Smooth muscle cell (in vitro differentiated cells): ENCODE measurements at regions not wholly inside any gene's neighbourhood (a gene's known extent, or its start where the extent isn't known, plus 50 kb on each side); places are given as distances from the start of the nearest gene placed in this dataset.
"Not testable (repeated sequence)": the region's sequence is repeated elsewhere in the genome, so short reads cannot be mapped to it uniquely, and the experiment has no call there.

Source experiments
- DNase-seq: peaks from one replicate; lab custom pipeline; 2025; ENCODE audit not compliant: unreplicated experiment; lab: John Stamatoyannopoulos, UW
- H2AFZ ChIP-seq: fragments of 200-600 bp; sonication (generic); 2 replicates; pipeline ENCODE4 v1.6.0; 2016; ENCODE audit warnings: antibody characterized with exemption, low read depth, mild to moderate bottlenecking
- H3F3A ChIP-seq: fragments of 200-600 bp; sonication (generic); 2 replicates; pipeline ENCODE4 v1.6.0; 2017; ENCODE audit warnings: antibody characterized with exemption, low read depth
- H3K27ac ChIP-seq: fragments of 200-600 bp; sonication (generic); 2 replicates; pipeline ENCODE4 v1.5.1; 2016; ENCODE audit warnings: low read depth, mild to moderate bottlenecking
- H3K27me3 ChIP-seq: fragments of 200-600 bp; sonication (generic); 2 replicates; pipeline ENCODE4 v1.6.1; 2016; ENCODE audit warnings: low read depth, mild to moderate bottlenecking
- H3K36me3 ChIP-seq: fragments of 200-600 bp; sonication (generic); 2 replicates; pipeline ENCODE4 v1.5.1; 2016; ENCODE audit warnings: low read depth
- H3K4me1 ChIP-seq: fragments of 200-600 bp; sonication (generic); 2 replicates; pipeline ENCODE4 v1.5.1; 2016; ENCODE audit warnings: low read depth
- H3K4me2 ChIP-seq: fragments of 200-600 bp; sonication (generic); 2 replicates; pipeline ENCODE4 v1.6.0; 2016; ENCODE audit warnings: mild to moderate bottlenecking
- H3K4me3 ChIP-seq: fragments of 200-600 bp; sonication (generic); 2 replicates; pipeline ENCODE4 v1.5.1; 2016; ENCODE audit warnings: mild to moderate bottlenecking
- H3K79me2 ChIP-seq: fragments of 200-600 bp; sonication (generic); 2 replicates; pipeline ENCODE4 v1.6.0; 2016; ENCODE audit warnings: low read depth, mild to moderate bottlenecking
- H3K9ac ChIP-seq: fragments of 200-600 bp; sonication (generic); 2 replicates; pipeline ENCODE4 v1.6.0; 2016; ENCODE audit warnings: low read depth
- H3K9me3 ChIP-seq: fragments of 200-600 bp; sonication (generic); replicated peaks from 2 replicates; pipeline ENCODE4 v1.5.1; 2016; ENCODE audit warnings: low read depth
- H4K20me1 ChIP-seq: fragments of 200-600 bp; sonication (generic); 2 replicates; pipeline ENCODE4 v1.6.0; 2016; ENCODE audit warnings: low read depth
- WGBS: methylation state at CpG from one replicate; pipeline ENCODE4 v1.1.7; 2016; ENCODE audit warnings: low lambda C conversion rate; 5-methylcytosine and 5-hydroxymethylcytosine counted together
- TF ChIP-seq, protein P1 (sequence below): fragments of 200-600 bp; sonication (generic); IDR thresholded peaks from 2 replicates; pipeline ENCODE4 v1.5.1; 2017; ENCODE audit warnings: borderline replicate concordance, mild to moderate bottlenecking, antibody characterized with exemption; ENCODE audit not compliant: insufficient read depth, poor library complexity, severe bottlenecking

DNA sequence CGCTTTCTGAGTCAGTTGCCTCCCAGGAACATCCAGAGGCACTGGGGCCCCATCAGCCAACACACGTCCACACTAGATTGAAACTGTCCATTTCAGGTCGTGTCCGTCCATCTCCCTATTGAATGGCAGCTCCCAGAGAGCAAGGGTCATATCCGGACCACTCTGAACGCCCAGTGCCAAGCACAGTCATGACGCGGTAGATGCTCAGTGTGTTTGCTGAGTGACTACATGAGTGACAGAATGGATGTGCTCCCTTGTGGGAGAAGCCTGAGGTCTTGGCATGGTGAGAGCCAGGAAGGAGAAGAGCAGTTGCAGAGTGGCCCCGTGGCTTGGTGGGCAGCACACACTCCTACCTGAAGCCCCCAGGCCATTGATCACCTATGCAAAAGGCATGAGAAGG is 92.5 kb upstream of the CUX1 start:
- Histone ChIP-seq H3K4me1 (peaks cover 12% of the 10 kb centered on the region), H3K27ac (no peak overlapping the region), H4K20me1 (no peaks in the 10 kb centered on the region), H3K9ac (no peak overlapping the region), H3K27me3 (no peaks in the 10 kb centered on the region), H3K9me3 (no peaks in the 10 kb centered on the region), H3K36me3 (no peaks in the 10 kb centered on the region), H3K4me2 (no peak overlapping the region), H3K79me2 (no peaks in the 10 kb centered on the region), H3F3A (peaks cover 14% of the 10 kb centered on the region), H3K4me3 (no peak overlapping the region), H2AFZ (no peak overlapping the region)
- DNase-seq, result no peak
- 98% methylated on average over 9 of the region's 9 CpGs for WGBS
- TF ChIP-seq, protein P1, sequence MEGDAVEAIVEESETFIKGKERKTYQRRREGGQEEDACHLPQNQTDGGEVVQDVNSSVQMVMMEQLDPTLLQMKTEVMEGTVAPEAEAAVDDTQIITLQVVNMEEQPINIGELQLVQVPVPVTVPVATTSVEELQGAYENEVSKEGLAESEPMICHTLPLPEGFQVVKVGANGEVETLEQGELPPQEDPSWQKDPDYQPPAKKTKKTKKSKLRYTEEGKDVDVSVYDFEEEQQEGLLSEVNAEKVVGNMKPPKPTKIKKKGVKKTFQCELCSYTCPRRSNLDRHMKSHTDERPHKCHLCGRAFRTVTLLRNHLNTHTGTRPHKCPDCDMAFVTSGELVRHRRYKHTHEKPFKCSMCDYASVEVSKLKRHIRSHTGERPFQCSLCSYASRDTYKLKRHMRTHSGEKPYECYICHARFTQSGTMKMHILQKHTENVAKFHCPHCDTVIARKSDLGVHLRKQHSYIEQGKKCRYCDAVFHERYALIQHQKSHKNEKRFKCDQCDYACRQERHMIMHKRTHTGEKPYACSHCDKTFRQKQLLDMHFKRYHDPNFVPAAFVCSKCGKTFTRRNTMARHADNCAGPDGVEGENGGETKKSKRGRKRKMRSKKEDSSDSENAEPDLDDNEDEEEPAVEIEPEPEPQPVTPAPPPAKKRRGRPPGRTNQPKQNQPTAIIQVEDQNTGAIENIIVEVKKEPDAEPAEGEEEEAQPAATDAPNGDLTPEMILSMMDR, result no peak

DNA sequence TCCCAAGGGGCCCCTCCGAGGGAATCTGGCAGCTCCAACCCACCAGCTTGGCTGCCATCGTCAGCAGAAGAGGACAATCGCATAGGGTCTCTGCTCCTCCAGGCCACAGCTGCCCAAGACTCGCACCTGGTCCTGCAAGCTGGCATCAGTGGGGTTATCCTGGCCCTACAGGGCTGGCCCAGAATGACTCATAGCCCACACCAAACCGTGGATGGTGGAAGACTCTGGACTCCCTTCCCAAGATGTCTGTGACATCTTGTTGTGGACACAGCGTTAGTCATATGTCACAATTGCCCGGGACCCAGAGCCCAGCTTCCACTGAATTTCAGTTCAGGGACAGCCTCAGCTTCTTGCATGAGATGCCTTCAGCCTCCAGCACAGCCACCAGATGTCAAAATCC is 91.5 kb upstream of the CUX1 start:
- no peak overlapping the region for H3K27ac ChIP-seq
- no peak overlapping the region for H3K4me2 ChIP-seq
- no peak for DNase-seq
- H3K9me3 ChIP-seq, result no peaks in the 10 kb centered on the region
- TF ChIP-seq, protein P1, result no peak
- H3F3A ChIP-seq, result peaks cover 14% of the 10 kb centered on the region
- no peaks in the 10 kb centered on the region for H3K27me3 ChIP-seq
- no peaks in the 10 kb centered on the region for H4K20me1 ChIP-seq
- H3K9ac ChIP-seq, result no peak overlapping the region
- no peak overlapping the region for H2AFZ ChIP-seq
- peaks cover 12% of the 10 kb centered on the region for H3K4me1 ChIP-seq
- no peaks in the 10 kb centered on the region for H3K79me2 ChIP-seq
- 70% methylated on average over 7 of the region's 7 CpGs for WGBS
- H3K4me3 ChIP-seq, result no peak overlapping the region
- no peaks in the 10 kb centered on the region for H3K36me3 ChIP-seq

DNA sequence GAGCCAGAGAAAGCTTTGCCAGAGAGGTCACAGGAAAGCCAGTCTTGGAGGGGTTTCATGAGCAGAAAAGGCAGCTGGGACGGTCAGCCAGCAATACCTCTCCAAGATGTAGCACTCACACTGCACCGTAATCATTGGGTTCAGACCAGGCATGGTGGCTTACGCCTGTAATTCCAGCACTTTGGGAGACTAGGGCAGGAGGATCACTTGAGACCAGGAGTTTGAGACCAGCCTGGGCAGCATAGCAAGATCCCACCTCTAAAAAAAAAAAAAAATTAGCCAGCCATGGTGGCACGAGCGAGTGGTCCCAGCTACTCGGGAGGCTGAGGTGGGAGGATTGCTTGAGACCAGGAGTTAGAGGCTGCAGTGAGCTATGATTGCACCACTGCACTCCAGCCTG is 90.2 kb upstream of the CUX1 start:
- H2AFZ ChIP-seq, result no peak overlapping the region
- WGBS, result 96% methylated on average over 6 of the region's 6 CpGs
- H4K20me1 ChIP-seq, result no peaks in the 10 kb centered on the region
- H3K4me1 ChIP-seq, result peaks cover 12% of the 10 kb centered on the region
- no peak overlapping the region for H3K4me2 ChIP-seq
- peaks cover 14% of the 10 kb centered on the region for H3F3A ChIP-seq
- H3K9me3 ChIP-seq, result no peaks in the 10 kb centered on the region
- H3K27ac ChIP-seq, result no peak overlapping the region
- no peak overlapping the region for H3K4me3 ChIP-seq
- H3K36me3 ChIP-seq, result no peaks in the 10 kb centered on the region
- DNase-seq, result no peak
- H3K79me2 ChIP-seq, result no peaks in the 10 kb centered on the region
- no peak overlapping the region for H3K9ac ChIP-seq
- no peaks in the 10 kb centered on the region for H3K27me3 ChIP-seq
- TF ChIP-seq, protein P1, result no peak

DNA sequence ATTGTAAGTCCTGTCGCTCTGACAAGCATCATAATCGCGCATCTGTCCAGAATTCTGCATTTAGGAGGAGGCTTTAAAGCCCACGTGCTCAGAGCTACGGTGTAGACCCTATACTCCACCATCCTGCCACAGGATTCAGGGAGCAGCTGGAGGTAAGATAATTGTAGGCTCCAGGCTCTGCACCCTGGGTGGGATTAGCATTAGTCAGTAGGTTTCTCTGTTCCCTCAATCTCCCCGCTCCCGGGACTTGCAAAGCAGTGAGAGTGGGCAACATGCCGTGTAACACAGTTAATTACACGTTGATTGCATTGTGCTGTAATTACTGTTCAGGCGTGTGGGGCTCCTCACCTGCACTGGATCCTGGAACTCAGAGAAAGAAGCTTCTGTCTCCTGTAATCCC is 89.3 kb upstream of the CUX1 start:
- H3K36me3 ChIP-seq, result no peaks in the 10 kb centered on the region
- no peaks in the 10 kb centered on the region for H3K27me3 ChIP-seq
- no peaks in the 10 kb centered on the region for H3K79me2 ChIP-seq
- DNase-seq, result no peak
- H3K27ac ChIP-seq, result peak overlapping the region; percentile 87
- H2AFZ ChIP-seq, result no peak overlapping the region
- H3K4me1 ChIP-seq, result peaks cover 12% of the 10 kb centered on the region
- no peak overlapping the region for H3K9ac ChIP-seq
- H3F3A ChIP-seq, result peaks cover 14% of the 10 kb centered on the region
- no peaks in the 10 kb centered on the region for H4K20me1 ChIP-seq
- H3K4me2 ChIP-seq, result peak overlapping the region; percentile 36
- 71% methylated on average over 10 of the region's 10 CpGs for WGBS
- no peak overlapping the region for H3K4me3 ChIP-seq
- H3K9me3 ChIP-seq, result no peaks in the 10 kb centered on the region
- TF ChIP-seq, protein P1, result no peak

DNA sequence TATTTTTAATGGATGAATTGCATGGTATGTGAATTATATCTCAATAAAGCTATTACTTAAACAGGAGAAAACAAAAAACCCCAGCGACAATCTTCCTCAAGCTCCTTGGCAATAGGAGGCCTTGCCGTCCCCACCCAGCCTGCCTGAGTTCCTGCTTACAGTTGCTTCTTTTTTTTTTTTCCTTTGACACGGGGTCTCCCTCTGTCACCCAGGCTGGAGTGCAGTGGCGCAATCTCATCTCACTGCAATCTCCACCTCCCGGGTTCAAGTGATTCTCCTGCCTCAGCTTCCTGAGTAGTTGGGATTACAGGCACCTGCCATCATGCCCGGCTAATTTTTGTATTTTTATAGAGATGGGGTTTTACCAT is 88.6 kb upstream of the CUX1 start:
- not testable (repeated sequence) for H3K9me3 ChIP-seq, H2AFZ ChIP-seq, H3K79me2 ChIP-seq, H3K27me3 ChIP-seq, DNase-seq, H3K36me3 ChIP-seq, H4K20me1 ChIP-seq, H3K4me3 ChIP-seq
- Histone ChIP-seq H3K9ac (peak overlapping the region; percentile 14), H3K27ac (peak overlapping the region; percentile 87), H3K4me1 (peaks cover 12% of the 10 kb centered on the region), H3F3A (peaks cover 14% of the 10 kb centered on the region), H3K4me2 (peak overlapping the region; percentile 36)
- 53% methylated on average over 6 of the region's 6 CpGs for WGBS
